ENCODE measurements at regions not wholly inside any gene's neighbourhood (a gene's known extent, or its start where the extent isn't known, plus 50 kb on each side); places are given as distances from the start of the nearest gene placed in this dataset.

DNA sequence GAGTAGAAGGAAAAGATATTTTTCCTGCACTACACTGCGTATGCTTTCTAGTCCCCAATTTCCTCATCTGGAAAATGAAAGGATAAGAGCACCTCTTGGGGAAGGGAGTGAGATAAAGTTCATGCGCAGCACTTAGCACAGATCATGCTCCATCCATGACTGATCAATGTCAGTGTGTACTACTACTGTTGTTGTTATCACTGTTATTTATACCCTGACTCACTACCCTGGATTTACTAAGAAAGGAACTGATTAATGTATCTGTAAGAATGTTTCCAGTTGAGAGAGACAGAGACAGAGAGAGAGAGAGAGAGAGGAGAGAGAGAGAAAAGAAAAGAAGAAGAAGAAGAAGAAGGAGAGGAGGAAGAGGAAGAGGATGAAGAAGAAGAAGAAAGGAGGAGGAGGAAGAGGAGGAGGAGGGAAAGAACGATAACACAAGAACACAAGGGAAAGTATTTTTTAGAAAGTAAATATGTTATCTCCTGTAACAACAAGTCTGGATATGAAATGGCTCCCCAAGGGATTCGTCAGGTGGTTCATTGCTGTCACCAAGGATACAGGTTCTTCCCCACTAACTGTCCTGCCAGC lies 212.2 kb upstream of the PROK2 start:
- TF ChIP-seq CTCF (IDR thresholded peaks at IDR 0.05; ENCODE audit: poor library complexity) = no peak
- TF ChIP-seq EZH2 (IDR thresholded peaks at IDR 0.05; ENCODE audit: borderline replicate concordance) = no peak
- TF ChIP-seq EZH2phosphoT487 (IDR thresholded peaks at IDR 0.05; ENCODE audit: low read depth, severe bottlenecking, unreplicated experiment) = no peak

Data from hepatocyte (in vitro differentiated cells).